SU-DHL-6 (cell line): ENCODE measurements at regions not wholly inside any gene's neighbourhood (a gene's known extent, or its start where the extent isn't known, plus 50 kb on each side); places are given as distances from the start of the nearest gene placed in this dataset.

Experiments used
- EZH2phosphoT487 ChIP-seq: fragments of 200-600 bp; sonication (generic), shearing (Covaris generic); conservative IDR thresholded peaks from 2 replicates; pipeline ENCODE4 v1.6.1; 2018; ENCODE audit warnings: mild to moderate bottlenecking, antibody characterized with exemption, low read length, moderate library complexity, mixed read lengths
- TF ChIP-seq, protein P1 (sequence below): fragments of 200-600 bp; sonication (generic); IDR thresholded peaks from one replicate; pipeline ENCODE4 v1.5.1; 2017; ENCODE audit warnings: antibody characterized with exemption, mild to moderate bottlenecking, low read length, moderate library complexity; ENCODE audit not compliant: insufficient read depth, poor library complexity, severe bottlenecking

- TF ChIP-seq, protein P1, sequence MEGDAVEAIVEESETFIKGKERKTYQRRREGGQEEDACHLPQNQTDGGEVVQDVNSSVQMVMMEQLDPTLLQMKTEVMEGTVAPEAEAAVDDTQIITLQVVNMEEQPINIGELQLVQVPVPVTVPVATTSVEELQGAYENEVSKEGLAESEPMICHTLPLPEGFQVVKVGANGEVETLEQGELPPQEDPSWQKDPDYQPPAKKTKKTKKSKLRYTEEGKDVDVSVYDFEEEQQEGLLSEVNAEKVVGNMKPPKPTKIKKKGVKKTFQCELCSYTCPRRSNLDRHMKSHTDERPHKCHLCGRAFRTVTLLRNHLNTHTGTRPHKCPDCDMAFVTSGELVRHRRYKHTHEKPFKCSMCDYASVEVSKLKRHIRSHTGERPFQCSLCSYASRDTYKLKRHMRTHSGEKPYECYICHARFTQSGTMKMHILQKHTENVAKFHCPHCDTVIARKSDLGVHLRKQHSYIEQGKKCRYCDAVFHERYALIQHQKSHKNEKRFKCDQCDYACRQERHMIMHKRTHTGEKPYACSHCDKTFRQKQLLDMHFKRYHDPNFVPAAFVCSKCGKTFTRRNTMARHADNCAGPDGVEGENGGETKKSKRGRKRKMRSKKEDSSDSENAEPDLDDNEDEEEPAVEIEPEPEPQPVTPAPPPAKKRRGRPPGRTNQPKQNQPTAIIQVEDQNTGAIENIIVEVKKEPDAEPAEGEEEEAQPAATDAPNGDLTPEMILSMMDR = no peak
- no peak for TF ChIP-seq EZH2phosphoT487
These were observed 179.1 kb upstream of the SAMSN1 start for GRCh38 chr21:14725219-14725618.
